PC-9 (cell line): ENCODE measurements at regions not wholly inside any gene's neighbourhood (a gene's known extent, or its start where the extent isn't known, plus 50 kb on each side); places are given as distances from the start of the nearest gene placed in this dataset.

ENCODE experiments used
- BruUV-seq: library from RNA; stranded (reverse); fragments of 400-500 nt; replicated peaks from 2 replicates; lab custom pipeline; 2021; lab: Mats Ljungman, UMichigan
- CTCF ChIA-PET: fragments of 300-600 bp; sonication (Branson Sonifier 250); formaldehyde crosslinking; loops from one replicate; lab custom pipeline; 2022; ENCODE audit warnings: antibody characterized with exemption; lab: Charles Lee
- POLR2A ChIA-PET: fragments of 300-600 bp; sonication (Branson Sonifier 250); formaldehyde crosslinking; loops from one replicate; lab custom pipeline; 2022; ENCODE audit warnings: antibody characterized with exemption; ENCODE audit not compliant: unreplicated experiment; lab: Charles Lee
- DNase-seq, 2 experiments: peaks; one replicate each; pipeline versions ENCODE4 v3.0.0 to v3.0.0-alpha.2; 2015 to 2022; ENCODE audit warnings: mixed read lengths in 1 of 2
- H2AFZ ChIP-seq: fragments of 200-600 bp; sonication (generic); 2 replicates; pipeline ENCODE4 v1.8.1; 2017; ENCODE audit warnings: antibody characterized with exemption
- H3F3A ChIP-seq: fragments of 200-600 bp; sonication (generic); 2 replicates; pipeline ENCODE4 v1.8.1; 2017; ENCODE audit warnings: antibody characterized with exemption, mild to moderate bottlenecking, low read depth; ENCODE audit not compliant: insufficient read depth
- H3K27ac ChIP-seq: fragments of 200-600 bp; sonication (generic); 2 replicates; pipeline ENCODE4 v1.6.1; 2016; ENCODE audit warnings: mixed run types
- H3K27me3 ChIP-seq: fragments of 200-600 bp; sonication (generic); 2 replicates; pipeline ENCODE4 v1.6.1; 2016; ENCODE audit warnings: low read depth, mixed run types; ENCODE audit not compliant: insufficient read depth
- H3K36me3 ChIP-seq: fragments of 200-600 bp; sonication (generic); 2 replicates; pipeline ENCODE4 v1.6.1; 2016; ENCODE audit warnings: low read depth, mixed run types
- H3K4me1 ChIP-seq: fragments of 200-600 bp; sonication (generic); replicated peaks from 2 replicates; pipeline ENCODE4 v1.6.1; 2016; ENCODE audit warnings: mixed run types; ENCODE audit not compliant: insufficient read depth
- H3K4me2 ChIP-seq: fragments of 200-600 bp; sonication (generic); 2 replicates; pipeline ENCODE4 v1.6.1; 2017; ENCODE audit warnings: mixed run types
- H3K4me3 ChIP-seq: fragments of 200-600 bp; sonication (generic); 2 replicates; pipeline ENCODE4 v1.6.1; 2016; ENCODE audit warnings: mixed run types
- H3K79me2 ChIP-seq: fragments of 200-600 bp; sonication (generic); 2 replicates; pipeline ENCODE4 v1.6.1; 2017; ENCODE audit warnings: low read depth, mixed run types
- H3K9me2 ChIP-seq: fragments of 200-600 bp; sonication (generic); 2 replicates; pipeline ENCODE4 v1.8.1; 2017; ENCODE audit warnings: mild to moderate bottlenecking; ENCODE audit not compliant: insufficient read depth
- H3K9me3 ChIP-seq: fragments of 200-600 bp; sonication (generic); 2 replicates; pipeline ENCODE4 v1.8.1; 2016; ENCODE audit warnings: low read depth; ENCODE audit not compliant: insufficient read depth
- H4K20me1 ChIP-seq: fragments of 200-600 bp; sonication (generic); 2 replicates; pipeline ENCODE4 v1.8.1; 2017; ENCODE audit not compliant: insufficient read depth
- CTCF ChIP-seq: fragments of 200-600 bp; sonication (generic); conservative IDR thresholded peaks from 2 replicates; pipeline ENCODE4 v1.6.1; 2017; ENCODE audit warnings: mixed run types, antibody characterized with exemption, mild to moderate bottlenecking, moderate library complexity
- EZH2 ChIP-seq: fragments of 200-600 bp; sonication (generic); IDR thresholded peaks from 2 replicates; pipeline ENCODE4 v1.8.0; 2017; ENCODE audit warnings: antibody characterized with exemption, low read depth
- intact Hi-C: fragments of 100-400 bp; cut with micrococcal nuclease; formaldehyde crosslinking; loops from one replicate; pipeline ENCODE4 v1.10.0; 2022; ENCODE audit not compliant: unreplicated experiment

- H3K36me3 ChIP-seq, result no peaks in the 10 kb centered on the region
- H3K9me2 ChIP-seq, result no peaks in the 10 kb centered on the region
- ChIA-PET POLR2A (no interaction called here), CTCF (no interaction called here)
- no peaks in the 10 kb centered on the region for H3K27me3 ChIP-seq
- no peaks in the 10 kb centered on the region for H3K79me2 ChIP-seq
- no peak overlapping the region for H3K27ac ChIP-seq
- no peaks in the 10 kb centered on the region for H3K9me3 ChIP-seq
- intact Hi-C loops, result no loop called here
- H4K20me1 ChIP-seq, result no peaks in the 10 kb centered on the region
- no peak overlapping the region for H3K4me3 ChIP-seq
- TF ChIP-seq CTCF (no peak), EZH2 (no peak)
- no peak overlapping the region for H3K4me2 ChIP-seq
- H3F3A ChIP-seq, result no peaks in the 10 kb centered on the region
- no peak overlapping the region for H2AFZ ChIP-seq
- no TSS peak for BruUV-seq
- no peaks in the 10 kb centered on the region for H3K4me1 ChIP-seq
- DNase-seq, result no peak
These were observed 222.2 kb upstream of the TMEM161B start for GRCh38 chr5:88490874-88491273.

- POLR2A ChIA-PET, result no interaction called here
- Histone ChIP-seq H3K27me3 (no peaks in the 10 kb centered on the region), H4K20me1 (no peaks in the 10 kb centered on the region), H3F3A (no peaks in the 10 kb centered on the region), H3K79me2 (no peaks in the 10 kb centered on the region), H3K36me3 (no peaks in the 10 kb centered on the region), H3K4me2 (no peak overlapping the region), H3K9me2 (no peaks in the 10 kb centered on the region), H3K4me1 (no peaks in the 10 kb centered on the region), H3K4me3 (no peak overlapping the region), H2AFZ (no peak overlapping the region), H3K9me3 (no peaks in the 10 kb centered on the region), H3K27ac (no peak overlapping the region)
- no TSS peak for BruUV-seq
- CTCF ChIA-PET, result no interaction called here
- intact Hi-C loops, result no loop called here
- TF ChIP-seq CTCF (no peak), EZH2 (no peak)
- DNase-seq, result no peak
These were observed 220.7 kb upstream of the TMEM161B start for GRCh38 chr5:88489364-88489763.

- Histone ChIP-seq H3F3A (no peaks in the 10 kb centered on the region), H3K4me2 (no peak overlapping the region), H3K27ac (no peak overlapping the region), H3K9me3 (no peaks in the 10 kb centered on the region), H3K36me3 (no peaks in the 10 kb centered on the region), H2AFZ (no peak overlapping the region), H3K4me1 (no peaks in the 10 kb centered on the region), H3K27me3 (no peaks in the 10 kb centered on the region), H3K79me2 (no peaks in the 10 kb centered on the region), H3K4me3 (no peak overlapping the region), H3K9me2 (no peaks in the 10 kb centered on the region), H4K20me1 (no peaks in the 10 kb centered on the region)
- no peak for TF ChIP-seq CTCF
- no peak for TF ChIP-seq EZH2
- ChIA-PET CTCF (no interaction called here), POLR2A (no interaction called here)
- intact Hi-C loops, result no loop called here
- BruUV-seq, result no TSS peak
- DNase-seq, result no peak
These were observed 219.9 kb upstream of the TMEM161B start for GRCh38 chr5:88488561-88488960.
